Breast epithelium (tissue), 4 donors: ENCODE measurements at regions not wholly inside any gene's neighbourhood (a gene's known extent, or its start where the extent isn't known, plus 50 kb on each side); places are given as distances from the start of the nearest gene placed in this dataset.

ENCODE experiments used
- DNase-seq, 2 donors: peaks; one replicate each; pipeline ENCODE4 v3.0.0-alpha.2; 2019; ENCODE audit warnings: low spot score in 2 of 2
- H3K27ac ChIP-seq, 2 donors: fragments of 200-600 bp; sonication (generic) in 1 of 2; one replicate each; pipeline ENCODE4 v1.5.1; 2016 to 2019; ENCODE audit warnings: mild to moderate bottlenecking in 1 of 2
- H3K27me3 ChIP-seq, 2 donors: fragments of 200-600 bp; sonication (generic) in 1 of 2; one replicate each; pipeline versions ENCODE4 v1.5.1 to v1.6.0; 2017 to 2019; ENCODE audit warnings: control low read depth in 1 of 2, mild to moderate bottlenecking in 1 of 2
- H3K36me3 ChIP-seq: fragments of 200-600 bp; one replicate; pipeline ENCODE4 v1.5.1; 2019
- H3K4me1 ChIP-seq, 2 donors: fragments of 200-600 bp; sonication (generic); one replicate each; pipeline ENCODE4 v1.5.1; 2016 to 2019; ENCODE audit warnings: control low read depth in 1 of 2
- H3K4me3 ChIP-seq, 3 donors: fragments of 200-600 bp; sonication (generic); 1 replicate in 2 of 3; 2 replicates in 1 of 3; pipeline ENCODE4 v1.5.1; 2016 to 2019; ENCODE audit warnings: mild to moderate bottlenecking in 3 of 3, moderate library complexity in 2 of 3
- H3K9me3 ChIP-seq, 2 donors: fragments of 200-600 bp; sonication (generic) in 1 of 2; one replicate each; pipeline ENCODE4 v1.5.1; 2016 to 2019; ENCODE audit warnings: control low read depth in 1 of 2
- POLR2A ChIP-seq: fragments of 450-650 bp; IDR thresholded peaks from one replicate; pipeline ENCODE4 v1.6.1; 2016; ENCODE audit warnings: antibody characterized with exemption, mild to moderate bottlenecking, moderate library complexity
- POLR2AphosphoS5 ChIP-seq, 3 donors: sonication (generic); formaldehyde crosslinking; IDR thresholded peaks; one replicate each; pipeline ENCODE4 v1.6.1; 2017; ENCODE audit warnings: antibody characterized with exemption in 3 of 3
- intact Hi-C: fragments of 100-400 bp; cut with DNase I; formaldehyde crosslinking; loops from one replicate; pipeline ENCODE4 v1.15.1; 2023; ENCODE audit warnings: low total_unique reads
- TF ChIP-seq, protein P1 (sequence below), 3 donors: fragments of 450-650 bp; IDR thresholded peaks; one replicate each; pipeline ENCODE4 v1.5.1; 2016 to 2017; ENCODE audit warnings: antibody characterized with exemption in 3 of 3, mild to moderate bottlenecking in 3 of 3, moderate library complexity in 3 of 3

DNA sequence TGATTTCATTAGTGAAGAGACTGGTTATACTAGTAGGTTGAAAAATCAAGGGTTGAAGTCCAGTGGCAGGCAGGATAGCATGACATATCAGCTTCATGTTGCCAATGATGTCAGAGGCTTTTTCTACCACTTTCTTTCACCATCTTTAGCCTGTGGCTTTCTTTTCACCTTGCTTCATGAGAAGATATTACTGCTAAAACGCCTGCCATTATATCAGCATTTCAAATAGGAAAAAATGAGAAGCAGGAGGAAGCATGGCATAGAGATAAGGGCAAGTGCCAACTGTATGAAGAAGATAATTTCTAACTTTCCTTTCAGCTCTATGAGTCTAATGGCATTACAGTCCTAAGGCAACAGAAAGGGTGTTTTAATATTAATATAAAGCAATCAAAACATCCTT, 270.2 kb upstream of the SYT4 start:
- Histone ChIP-seq H3K36me3 (no peaks in the 10 kb centered on the region), H3K4me1 (no peaks in the 10 kb centered on the region), H3K4me3 (no peak overlapping the region), H3K27me3 (no peaks in the 10 kb centered on the region), H3K9me3 (no peaks in the 10 kb centered on the region), H3K27ac (no peak overlapping the region)
- no peak for DNase-seq
- TF ChIP-seq POLR2A (no peak), POLR2AphosphoS5 (IDR thresholded peaks at IDR 0.05) (no peak)
- TF ChIP-seq, protein P1, sequence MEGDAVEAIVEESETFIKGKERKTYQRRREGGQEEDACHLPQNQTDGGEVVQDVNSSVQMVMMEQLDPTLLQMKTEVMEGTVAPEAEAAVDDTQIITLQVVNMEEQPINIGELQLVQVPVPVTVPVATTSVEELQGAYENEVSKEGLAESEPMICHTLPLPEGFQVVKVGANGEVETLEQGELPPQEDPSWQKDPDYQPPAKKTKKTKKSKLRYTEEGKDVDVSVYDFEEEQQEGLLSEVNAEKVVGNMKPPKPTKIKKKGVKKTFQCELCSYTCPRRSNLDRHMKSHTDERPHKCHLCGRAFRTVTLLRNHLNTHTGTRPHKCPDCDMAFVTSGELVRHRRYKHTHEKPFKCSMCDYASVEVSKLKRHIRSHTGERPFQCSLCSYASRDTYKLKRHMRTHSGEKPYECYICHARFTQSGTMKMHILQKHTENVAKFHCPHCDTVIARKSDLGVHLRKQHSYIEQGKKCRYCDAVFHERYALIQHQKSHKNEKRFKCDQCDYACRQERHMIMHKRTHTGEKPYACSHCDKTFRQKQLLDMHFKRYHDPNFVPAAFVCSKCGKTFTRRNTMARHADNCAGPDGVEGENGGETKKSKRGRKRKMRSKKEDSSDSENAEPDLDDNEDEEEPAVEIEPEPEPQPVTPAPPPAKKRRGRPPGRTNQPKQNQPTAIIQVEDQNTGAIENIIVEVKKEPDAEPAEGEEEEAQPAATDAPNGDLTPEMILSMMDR (IDR thresholded peaks at IDR 0.05), result no peak
- intact Hi-C loops, result no loop called here

DNA sequence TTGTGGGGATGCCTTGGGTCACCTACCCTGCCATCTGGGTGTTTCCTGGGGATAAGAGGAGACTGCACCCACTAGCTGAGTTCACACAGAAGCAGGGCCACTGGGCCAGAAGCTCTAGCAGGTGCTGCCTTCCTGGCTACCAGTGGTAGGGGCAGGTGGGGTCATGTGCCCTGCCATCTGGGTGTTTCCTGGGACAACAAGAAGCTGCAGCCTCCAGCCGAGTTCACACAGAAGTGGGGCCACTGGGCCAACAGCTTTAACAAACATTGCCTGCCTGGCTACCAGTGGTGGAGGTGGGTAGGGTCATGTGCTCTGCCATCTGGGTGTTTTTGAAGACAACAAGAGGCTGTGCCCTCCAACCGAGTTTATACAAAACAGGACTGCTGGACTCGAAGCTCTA, 282.2 kb upstream of the SYT4 start:
- no peak for DNase-seq
- Histone ChIP-seq H3K27ac (no peak overlapping the region), H3K27me3 (no peaks in the 10 kb centered on the region), H3K4me1 (no peaks in the 10 kb centered on the region), H3K4me3 (no peak overlapping the region), H3K36me3 (no peaks in the 10 kb centered on the region), H3K9me3 (no peaks in the 10 kb centered on the region)
- TF ChIP-seq, protein P1 (IDR thresholded peaks at IDR 0.05), result no peak
- TF ChIP-seq POLR2AphosphoS5 (IDR thresholded peaks at IDR 0.05), result no peak
- no peak for TF ChIP-seq POLR2A
- intact Hi-C loops, result no loop called here

DNA sequence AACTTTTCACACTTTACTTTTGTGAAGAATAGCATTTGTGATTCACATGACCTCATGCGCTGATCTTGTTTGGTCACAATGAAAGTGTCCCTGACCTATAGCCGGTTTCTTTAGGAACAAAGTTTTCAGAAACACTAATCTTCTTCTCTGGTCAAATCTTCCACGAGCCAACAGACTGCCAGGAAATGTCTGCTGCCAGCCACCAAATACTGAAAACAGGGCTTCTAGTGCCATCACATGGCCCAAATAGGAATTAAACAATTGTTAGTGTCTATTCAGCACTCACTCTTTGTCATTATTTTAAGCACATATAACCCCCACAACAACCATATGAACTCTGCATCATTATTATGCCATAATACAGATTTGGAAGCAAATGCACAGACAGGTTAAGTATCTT, 286.5 kb upstream of the SYT4 start:
- Histone ChIP-seq H3K27me3 (no peaks in the 10 kb centered on the region), H3K9me3 (no peaks in the 10 kb centered on the region), H3K4me3 (no peak overlapping the region), H3K4me1 (no peaks in the 10 kb centered on the region), H3K36me3 (no peaks in the 10 kb centered on the region), H3K27ac (no peak overlapping the region)
- TF ChIP-seq POLR2A, result no peak
- TF ChIP-seq, protein P1 (IDR thresholded peaks at IDR 0.05), result peak in 1 of 3 donors; percentile 50
- intact Hi-C loops, result no loop called here
- DNase-seq, result no peak

DNA sequence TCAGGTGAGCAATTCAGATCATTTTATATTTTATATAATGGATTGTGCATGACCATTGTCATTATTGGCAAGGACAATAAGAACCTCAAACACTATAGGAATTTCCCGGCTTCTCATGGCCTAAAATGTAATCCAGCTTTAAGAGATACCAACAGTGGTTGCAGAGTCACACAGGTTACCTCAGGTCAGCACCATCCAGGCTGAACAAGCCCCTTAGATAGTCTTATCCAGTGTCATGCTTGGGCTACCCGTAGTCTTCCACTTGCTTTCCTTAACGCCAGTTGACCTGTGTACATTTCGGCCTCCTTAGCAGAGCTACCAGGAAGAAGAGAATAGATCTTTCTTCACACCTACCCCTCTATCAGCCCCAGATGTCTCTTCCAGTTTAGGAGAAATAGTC, 293.3 kb upstream of the SYT4 start:
- no peaks in the 10 kb centered on the region for H3K9me3 ChIP-seq
- DNase-seq, result no peak
- no peak overlapping the region for H3K27ac ChIP-seq
- TF ChIP-seq, protein P1 (IDR thresholded peaks at IDR 0.05), result no peak
- no peak for TF ChIP-seq POLR2AphosphoS5 (IDR thresholded peaks at IDR 0.05)
- TF ChIP-seq POLR2A, result no peak
- intact Hi-C loops, result no loop called here
- no peak overlapping the region for H3K4me3 ChIP-seq
- H3K36me3 ChIP-seq, result no peaks in the 10 kb centered on the region
- no peaks in the 10 kb centered on the region for H3K27me3 ChIP-seq
- no peaks in the 10 kb centered on the region for H3K4me1 ChIP-seq

DNA sequence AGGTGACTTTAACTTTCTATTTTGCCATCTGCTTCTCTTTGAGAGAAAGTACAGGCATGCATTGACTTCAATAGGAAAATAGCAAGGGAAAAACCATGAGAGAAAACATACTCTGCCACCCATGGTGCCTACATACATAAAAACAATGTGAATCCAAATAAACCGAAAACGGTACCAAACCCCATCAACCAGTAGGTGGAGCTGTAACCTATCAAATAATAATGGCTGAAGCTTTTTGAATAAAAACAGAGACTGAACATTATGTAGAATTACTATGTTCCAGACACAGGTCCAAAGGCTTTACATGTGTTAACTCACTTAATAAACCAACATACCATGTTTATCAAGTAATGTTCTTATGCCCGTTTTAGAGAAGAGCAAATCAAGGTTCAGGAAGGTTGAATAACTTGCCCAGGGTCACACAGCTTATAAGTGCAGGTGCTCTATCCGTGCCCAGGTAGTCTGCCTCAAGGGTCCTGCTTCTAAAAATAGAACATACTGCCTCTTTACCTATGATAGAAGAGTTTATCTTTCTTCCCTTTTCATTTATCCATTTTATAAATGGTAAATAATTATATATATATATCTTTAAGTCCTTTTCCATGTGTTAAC, 293.9 kb upstream of the SYT4 start:
- Histone ChIP-seq H3K36me3 (no peaks in the 10 kb centered on the region), H3K9me3 (no peaks in the 10 kb centered on the region), H3K4me1 (no peaks in the 10 kb centered on the region), H3K4me3 (no peak overlapping the region), H3K27ac (no peak overlapping the region), H3K27me3 (no peaks in the 10 kb centered on the region)
- TF ChIP-seq, protein P1 (IDR thresholded peaks at IDR 0.05), result peak; percentile 26 to 75 (median 55)
- TF ChIP-seq POLR2A (no peak), POLR2AphosphoS5 (IDR thresholded peaks at IDR 0.05) (no peak)
- DNase-seq, result no peak
- intact Hi-C loops, result no loop called here
